ENCODE measurements at regions not wholly inside any gene's neighbourhood (a gene's known extent, or its start where the extent isn't known, plus 50 kb on each side); places are given as distances from the start of the nearest gene placed in this dataset.
"Not testable (repeated sequence)": the region's sequence is repeated elsewhere in the genome, so short reads cannot be mapped to it uniquely, and the experiment has no call there.

- no peaks in the 10 kb centered on the region for H3K27me3 ChIP-seq (ENCODE audit: insufficient read depth, low read length)
- no peaks in the 10 kb centered on the region for H3F3A ChIP-seq (ENCODE audit: insufficient read depth, low read length)
- H3K9me2 ChIP-seq (ENCODE audit: low read depth, low read length): no peaks in the 10 kb centered on the region
- no peak for TF ChIP-seq EZH2 (IDR thresholded peaks at IDR 0.05; ENCODE audit: borderline replicate concordance, low read length)
- TF ChIP-seq CTCF (IDR thresholded peaks at IDR 0.05; ENCODE audit: low read length): no peak
- H3K36me3 ChIP-seq (ENCODE audit: insufficient read depth, low read length): no peaks in the 10 kb centered on the region
- no peak overlapping the region for H3K4me3 ChIP-seq (ENCODE audit: low read depth, low read length, poor library complexity, severe bottlenecking)
- H3K79me2 ChIP-seq (ENCODE audit: insufficient read depth, low read length): no peaks in the 10 kb centered on the region
- no peak overlapping the region for H3K9ac ChIP-seq (ENCODE audit: low read length)
- H3K27ac ChIP-seq (ENCODE audit: low read depth, low read length, poor library complexity, severe bottlenecking): no peak overlapping the region
- H3K9me3 ChIP-seq (ENCODE audit: low read length): no peaks in the 10 kb centered on the region
- no peaks in the 10 kb centered on the region for H3K4me1 ChIP-seq (ENCODE audit: insufficient read depth, low read length, severe bottlenecking)
- H2AFZ ChIP-seq (ENCODE audit: low read length): no peak overlapping the region
- no peak overlapping the region for H3K4me2 ChIP-seq (ENCODE audit: low read length)
- no peaks in the 10 kb centered on the region for H4K20me1 ChIP-seq (ENCODE audit: insufficient read depth, low read length)
These were observed 670.6 kb downstream of the PLOD2 start for GRCh38 chr3:145490088-145491048.

- TF ChIP-seq EZH2 (IDR thresholded peaks at IDR 0.05; ENCODE audit: borderline replicate concordance, low read length) (no peak), CTCF (IDR thresholded peaks at IDR 0.05; ENCODE audit: low read length) (no peak)
- Histone ChIP-seq H3K36me3 (ENCODE audit: insufficient read depth, low read length) (no peaks in the 10 kb centered on the region), H4K20me1 (ENCODE audit: insufficient read depth, low read length) (no peaks in the 10 kb centered on the region), H3K27ac (ENCODE audit: low read depth, low read length, poor library complexity, severe bottlenecking) (no peak overlapping the region), H3F3A (ENCODE audit: insufficient read depth, low read length) (no peaks in the 10 kb centered on the region), H2AFZ (ENCODE audit: low read length) (no peak overlapping the region), H3K9me2 (ENCODE audit: low read depth, low read length) (no peaks in the 10 kb centered on the region), H3K4me1 (ENCODE audit: insufficient read depth, low read length, severe bottlenecking) (no peaks in the 10 kb centered on the region), H3K4me2 (ENCODE audit: low read length) (no peak overlapping the region), H3K9ac (ENCODE audit: low read length) (no peak overlapping the region), H3K79me2 (ENCODE audit: insufficient read depth, low read length) (no peaks in the 10 kb centered on the region), H3K4me3 (ENCODE audit: low read depth, low read length, poor library complexity, severe bottlenecking) (no peak overlapping the region), H3K27me3 (ENCODE audit: insufficient read depth, low read length) (no peaks in the 10 kb centered on the region), H3K9me3 (ENCODE audit: low read length) (no peaks in the 10 kb centered on the region)
These were observed 668.5 kb downstream of the PLOD2 start for GRCh38 chr3:145492456-145492855.

GRCh38 chr3:145517416-145517815, 643.6 kb downstream of the PLOD2 start:
- not testable (repeated sequence) for H3K9me3 ChIP-seq (ENCODE audit: low read length); H3K9ac ChIP-seq (ENCODE audit: low read length); H3K4me2 ChIP-seq (ENCODE audit: low read length); H3K79me2 ChIP-seq (ENCODE audit: insufficient read depth, low read length); H3F3A ChIP-seq (ENCODE audit: insufficient read depth, low read length); H3K27me3 ChIP-seq (ENCODE audit: insufficient read depth, low read length); H4K20me1 ChIP-seq (ENCODE audit: insufficient read depth, low read length); H3K4me3 ChIP-seq (ENCODE audit: low read depth, low read length, poor library complexity, severe bottlenecking); H2AFZ ChIP-seq (ENCODE audit: low read length); H3K36me3 ChIP-seq (ENCODE audit: insufficient read depth, low read length); H3K4me1 ChIP-seq (ENCODE audit: insufficient read depth, low read length, severe bottlenecking); H3K9me2 ChIP-seq (ENCODE audit: low read depth, low read length); H3K27ac ChIP-seq (ENCODE audit: low read depth, low read length, poor library complexity, severe bottlenecking)

- no peak overlapping the region for H3K27ac ChIP-seq (ENCODE audit: low read depth, low read length, poor library complexity, severe bottlenecking)
- no peaks in the 10 kb centered on the region for H3K36me3 ChIP-seq (ENCODE audit: insufficient read depth, low read length)
- H3F3A ChIP-seq (ENCODE audit: insufficient read depth, low read length): no peaks in the 10 kb centered on the region
- H3K79me2 ChIP-seq (ENCODE audit: insufficient read depth, low read length): no peaks in the 10 kb centered on the region
- no peaks in the 10 kb centered on the region for H4K20me1 ChIP-seq (ENCODE audit: insufficient read depth, low read length)
- H3K4me2 ChIP-seq (ENCODE audit: low read length): no peak overlapping the region
- H3K9me2 ChIP-seq (ENCODE audit: low read depth, low read length): no peaks in the 10 kb centered on the region
- no peak overlapping the region for H3K4me3 ChIP-seq (ENCODE audit: low read depth, low read length, poor library complexity, severe bottlenecking)
- no peak overlapping the region for H3K9ac ChIP-seq (ENCODE audit: low read length)
- no peaks in the 10 kb centered on the region for H3K27me3 ChIP-seq (ENCODE audit: insufficient read depth, low read length)
- H3K9me3 ChIP-seq (ENCODE audit: low read length): no peaks in the 10 kb centered on the region
- TF ChIP-seq EZH2 (IDR thresholded peaks at IDR 0.05; ENCODE audit: borderline replicate concordance, low read length) (no peak), CTCF (IDR thresholded peaks at IDR 0.05; ENCODE audit: low read length) (no peak)
- H3K4me1 ChIP-seq (ENCODE audit: insufficient read depth, low read length, severe bottlenecking): no peaks in the 10 kb centered on the region
- H2AFZ ChIP-seq (ENCODE audit: low read length): no peak overlapping the region
These were observed 642.3 kb downstream of the PLOD2 start for GRCh38 chr3:145518639-145519038.
